WTC11 (cell line): ENCODE measurements at regions not wholly inside any gene's neighbourhood (a gene's known extent, or its start where the extent isn't known, plus 50 kb on each side); places are given as distances from the start of the nearest gene placed in this dataset.

ENCODE experiments used
- ATAC-seq: fragments of 200-7000 bp; cut with Tn5 transposase; 2 replicates; pipeline ENCODE4 v1.10.0; 2021; ENCODE audit warnings: mild to moderate bottlenecking, moderate library complexity
- CTCF ChIA-PET: fragments of 300-600 bp; sonication (Branson Sonifier 250); formaldehyde crosslinking; loops from one replicate; lab custom pipeline; 2021; ENCODE audit warnings: antibody characterized with exemption; lab: Charles Lee
- POLR2A ChIA-PET: fragments of 350-600 bp; sonication (Branson Sonifier 250); formaldehyde crosslinking; loops from one replicate; lab custom pipeline; 2021; ENCODE audit warnings: antibody characterized with exemption; lab: Charles Lee
- DNase-seq: peaks from one replicate; pipeline ENCODE4 v3.0.0; 2021; ENCODE audit warnings: low spot score
- H3K27ac Mint-ChIP-seq: 2 replicates; pipeline ENCODE4 v1.8.0; 2021; ENCODE audit warnings: mixed read lengths
- H3K27me3 Mint-ChIP-seq: 2 replicates; pipeline ENCODE4 v1.8.0; 2021; ENCODE audit warnings: low read depth, mild to moderate bottlenecking, moderate library complexity, mixed read lengths
- H3K36me3 Mint-ChIP-seq: 2 replicates; pipeline ENCODE4 v1.8.0; 2021; ENCODE audit warnings: mixed read lengths
- H3K4me1 Mint-ChIP-seq: 2 replicates; pipeline ENCODE4 v1.8.0; 2022; ENCODE audit warnings: mixed read lengths
- H3K4me3 Mint-ChIP-seq: 2 replicates; pipeline ENCODE4 v1.8.0; 2021; ENCODE audit warnings: mild to moderate bottlenecking, moderate library complexity, mixed read lengths
- H3K9me3 Mint-ChIP-seq: 2 replicates; pipeline ENCODE4 v1.8.0; 2021; ENCODE audit warnings: mixed read lengths
- ATF3 ChIP-seq: sonication (generic); formaldehyde crosslinking; conservative IDR thresholded peaks from 2 replicates; pipeline ENCODE4 v1.8.1; 2022; ENCODE audit warnings: mild to moderate bottlenecking, missing genetic modification reagents
- CBFB ChIP-seq: sonication (generic); formaldehyde crosslinking; IDR thresholded peaks from 2 replicates; pipeline ENCODE4 v1.8.1; 2022; ENCODE audit warnings: mild to moderate bottlenecking, low read depth, missing genetic modification reagents
- E2F1 ChIP-seq: sonication (generic); formaldehyde crosslinking; IDR thresholded peaks from 2 replicates; pipeline ENCODE4 v1.8.0; 2022; ENCODE audit warnings: mild to moderate bottlenecking, missing genetic modification reagents
- EMX1 ChIP-seq: fragments of 250-450 bp; sonication (Bioruptor Pico); IDR thresholded peaks from 2 replicates; pipeline ENCODE4 v1.8.0; 2021; ENCODE audit warnings: mild to moderate bottlenecking
- FOXK1 ChIP-seq: sonication (generic); formaldehyde crosslinking; IDR thresholded peaks from 2 replicates; pipeline ENCODE4 v1.8.0; 2022; ENCODE audit warnings: mild to moderate bottlenecking, moderate library complexity, missing genetic modification reagents
- FOXP4 ChIP-seq: sonication (generic); formaldehyde crosslinking; IDR thresholded peaks from 2 replicates; pipeline ENCODE4 v1.8.0; 2022; ENCODE audit warnings: mild to moderate bottlenecking, missing genetic modification reagents
- GABPB1 ChIP-seq: sonication (generic); formaldehyde crosslinking; IDR thresholded peaks from 2 replicates; pipeline ENCODE4 v1.8.1; 2023; ENCODE audit warnings: mild to moderate bottlenecking, missing genetic modification reagents
- GRHL2 ChIP-seq: fragments of 250-450 bp; sonication (Bioruptor Pico); IDR thresholded peaks from 2 replicates; pipeline ENCODE4 v1.8.0; 2022; ENCODE audit warnings: mild to moderate bottlenecking, moderate library complexity; ENCODE audit not compliant: insufficient replicate concordance, severe bottlenecking
- GTF2I ChIP-seq: fragments of 250-450 bp; sonication (Bioruptor Pico); conservative IDR thresholded peaks from 2 replicates; pipeline ENCODE4 v1.4.0; 2021; ENCODE audit warnings: mild to moderate bottlenecking
- IRF1 ChIP-seq: sonication (generic); formaldehyde crosslinking; IDR thresholded peaks from 2 replicates; pipeline ENCODE4 v1.8.0; 2023; ENCODE audit warnings: missing genetic modification reagents
- MLX ChIP-seq: sonication (generic); formaldehyde crosslinking; IDR thresholded peaks from 2 replicates; pipeline ENCODE4 v1.8.1; 2023; ENCODE audit warnings: mild to moderate bottlenecking, missing genetic modification reagents, moderate library complexity
- NR1H2 ChIP-seq: sonication (generic); formaldehyde crosslinking; IDR thresholded peaks from 2 replicates; pipeline ENCODE4 v1.9.0; 2021; ENCODE audit warnings: mild to moderate bottlenecking, moderate library complexity, missing genetic modification reagents
- OVOL2 ChIP-seq: fragments of 250-450 bp; sonication (Bioruptor Pico); IDR thresholded peaks from 2 replicates; pipeline ENCODE4 v1.9.0; 2021; ENCODE audit warnings: mild to moderate bottlenecking, borderline replicate concordance
- SMAD3 ChIP-seq: sonication (generic); formaldehyde crosslinking; IDR thresholded peaks from 2 replicates; pipeline ENCODE4 v1.8.0; 2022; ENCODE audit warnings: missing genetic modification reagents, mild to moderate bottlenecking, borderline replicate concordance
- SOX15 ChIP-seq: fragments of 250-450 bp; sonication (Bioruptor Pico); IDR thresholded peaks from 2 replicates; pipeline ENCODE4 v1.9.0; 2021; ENCODE audit warnings: mild to moderate bottlenecking
- STAT6 ChIP-seq: sonication (generic); formaldehyde crosslinking; conservative IDR thresholded peaks from 2 replicates; pipeline ENCODE4 v1.8.1; 2023; ENCODE audit warnings: mild to moderate bottlenecking, low read depth, missing genetic modification reagents, moderate library complexity
- USF1 ChIP-seq: sonication (generic); formaldehyde crosslinking; IDR thresholded peaks from 2 replicates; pipeline ENCODE4 v1.8.0; 2022; ENCODE audit warnings: mild to moderate bottlenecking, missing genetic modification reagents
- USF2 ChIP-seq: sonication (generic); formaldehyde crosslinking; IDR thresholded peaks from 2 replicates; pipeline ENCODE4 v1.8.1; 2023; ENCODE audit warnings: mild to moderate bottlenecking, missing genetic modification reagents, moderate library complexity
- ZBTB21 ChIP-seq: sonication (generic); formaldehyde crosslinking; IDR thresholded peaks from 2 replicates; pipeline ENCODE4 v1.8.1; 2023; ENCODE audit warnings: mild to moderate bottlenecking, missing genetic modification reagents, borderline replicate concordance
- ZMAT4 ChIP-seq: fragments of 250-450 bp; sonication (Bioruptor Pico); IDR thresholded peaks from 2 replicates; pipeline ENCODE4 v1.9.0; 2021; ENCODE audit warnings: mild to moderate bottlenecking

- Mint-ChIP-seq H3K27me3 (no peaks in the 10 kb centered on the region; the same call in 1 of the 2 replicates), H3K27ac (no peak overlapping the region), H3K4me3 (no peak overlapping the region), H3K4me1 (peaks cover 23% of the 10 kb centered on the region), H3K9me3 (no peaks in the 10 kb centered on the region), H3K36me3 (no peaks in the 10 kb centered on the region)
- no peak for DNase-seq
- ChIA-PET POLR2A (no interaction called here), CTCF (interaction anchor here (0.6 kb wide), 1 partner anchor 715 kb away, joined by 3 read pairs; the partner anchor contains the start of gene MN1)
- TF ChIP-seq NR1H2 (CRISPR knock-in tag) (no peak), USF1 (no peak), SOX15 (CRISPR knock-in tag) (no peak), FOXP4 (CRISPR knock-in tag) (no peak), ZBTB21 (no peak), OVOL2 (no peak), CBFB (CRISPR knock-in tag) (no peak), SMAD3 (CRISPR knock-in tag) (no peak), FOXK1 (no peak), E2F1 (CRISPR knock-in tag) (no peak), IRF1 (no peak), MLX (no peak), ATF3 (no peak), GTF2I (CRISPR knock-in tag) (no peak), GABPB1 (CRISPR knock-in tag) (no peak), EMX1 (no peak), STAT6 (CRISPR knock-in tag) (no peak), GRHL2 (CRISPR knock-in tag) (no peak), USF2 (CRISPR knock-in tag) (no peak), ZMAT4 (no peak)
- peak; percentile 39 for ATAC-seq
These were observed 429.0 kb downstream of the MIAT start for GRCh38 chr22:27086080-27087044.
